ENCODE measurements at regions not wholly inside any gene's neighbourhood (a gene's known extent, or its start where the extent isn't known, plus 50 kb on each side); places are given as distances from the start of the nearest gene placed in this dataset.
"Not testable (repeated sequence)": the region's sequence is repeated elsewhere in the genome, so short reads cannot be mapped to it uniquely, and the experiment has no call there.

GRCh38 chr5:24999732-25000131 lies 355.0 kb upstream of the CDH10 start:
- no peak for TF ChIP-seq EZH2 (IDR thresholded peaks at IDR 0.05; ENCODE audit: low read length, missing control alignments)
- no peak for TF ChIP-seq CTCF (conservative IDR thresholded peaks at IDR 0.05 in 1 of 2, IDR thresholded peaks at IDR 0.05 in 1 of 2; ENCODE audit: low read depth in 1 of 2, low read length in 2 of 2)
- no peak overlapping the region for H3K27ac ChIP-seq (ENCODE audit: insufficient read depth, low read length)

GRCh38 chr5:24998641-24999040 lies 353.9 kb upstream of the CDH10 start:
- Histone ChIP-seq H3K4me2 (ENCODE audit: extremely low read depth, insufficient read depth, low read length) (no peak overlapping the region), H4K20me1 (ENCODE audit: control insufficient read depth, extremely low read depth, insufficient read depth, low read length) (no peaks in the 10 kb centered on the region), H3K27ac (ENCODE audit: insufficient read depth, low read length) (no peak overlapping the region), H3K9me3 (ENCODE audit: control insufficient read depth, insufficient read depth, low read depth, low read length) (no peaks in the 10 kb centered on the region), H3K36me3 (ENCODE audit: control insufficient read depth, insufficient read depth, low read length) (no peaks in the 10 kb centered on the region), H3K79me2 (ENCODE audit: control insufficient read depth, insufficient read depth, low read length) (no peaks in the 10 kb centered on the region), H3K9ac (ENCODE audit: insufficient read depth, low read length) (no peak overlapping the region), H2AFZ (ENCODE audit: low read length) (no peak overlapping the region), H3K4me1 (ENCODE audit: control insufficient read depth, extremely low read depth, insufficient read depth, low read length) (no peaks in the 10 kb centered on the region), H3K27me3 (ENCODE audit: control insufficient read depth, insufficient read depth, low read length) (no peaks in the 10 kb centered on the region), H3K4me3 (replicated peaks in 1 of 4; ENCODE audit: control extremely low read depth in 1 of 4, insufficient read depth in 1 of 4, low read depth in 3 of 4, low read length in 4 of 4) (no peak overlapping the region)
- no peak for TF ChIP-seq CTCF (conservative IDR thresholded peaks at IDR 0.05 in 1 of 2, IDR thresholded peaks at IDR 0.05 in 1 of 2; ENCODE audit: low read depth in 1 of 2, low read length in 2 of 2)
- no peak for TF ChIP-seq EZH2 (IDR thresholded peaks at IDR 0.05; ENCODE audit: low read length, missing control alignments)
- no peak for DNase-seq (ENCODE audit: low read depth in 2 of 2)

More at GRCh38 chr5:24999732-25000131, 355.0 kb upstream of the CDH10 start:
- Histone ChIP-seq H3K9ac (ENCODE audit: insufficient read depth, low read length) (no peak overlapping the region), H3K36me3 (ENCODE audit: control insufficient read depth, insufficient read depth, low read length) (no peaks in the 10 kb centered on the region), H4K20me1 (ENCODE audit: control insufficient read depth, extremely low read depth, insufficient read depth, low read length) (no peaks in the 10 kb centered on the region), H3K27me3 (ENCODE audit: control insufficient read depth, insufficient read depth, low read length) (no peaks in the 10 kb centered on the region), H3K4me1 (ENCODE audit: control insufficient read depth, extremely low read depth, insufficient read depth, low read length) (no peaks in the 10 kb centered on the region), H2AFZ (ENCODE audit: low read length) (no peak overlapping the region), H3K4me3 (replicated peaks in 1 of 4; ENCODE audit: control extremely low read depth in 1 of 4, insufficient read depth in 1 of 4, low read depth in 3 of 4, low read length in 4 of 4) (no peak overlapping the region), H3K9me3 (ENCODE audit: control insufficient read depth, insufficient read depth, low read depth, low read length) (no peaks in the 10 kb centered on the region), H3K4me2 (ENCODE audit: extremely low read depth, insufficient read depth, low read length) (no peak overlapping the region), H3K79me2 (ENCODE audit: control insufficient read depth, insufficient read depth, low read length) (no peaks in the 10 kb centered on the region)
- DNase-seq (ENCODE audit: low read depth in 2 of 2): no peak

GRCh38 chr5:24986326-24986725 lies 341.5 kb upstream of the CDH10 start:
- no peaks in the 10 kb centered on the region for H3K27me3 ChIP-seq (ENCODE audit: control insufficient read depth, insufficient read depth, low read length)
- TF ChIP-seq CTCF (conservative IDR thresholded peaks at IDR 0.05 in 1 of 2, IDR thresholded peaks at IDR 0.05 in 1 of 2; ENCODE audit: low read depth in 1 of 2, low read length in 2 of 2) (no peak), EZH2 (IDR thresholded peaks at IDR 0.05; ENCODE audit: low read length, missing control alignments) (no peak)
- no peaks in the 10 kb centered on the region for H3K36me3 ChIP-seq (ENCODE audit: control insufficient read depth, insufficient read depth, low read length)
- H3K4me2 ChIP-seq (ENCODE audit: extremely low read depth, insufficient read depth, low read length): no peak overlapping the region
- H3K9ac ChIP-seq (ENCODE audit: insufficient read depth, low read length): no peak overlapping the region
- H4K20me1 ChIP-seq (ENCODE audit: control insufficient read depth, extremely low read depth, insufficient read depth, low read length): no peaks in the 10 kb centered on the region
- no peak overlapping the region for H3K27ac ChIP-seq (ENCODE audit: insufficient read depth, low read length)
- H3K4me1 ChIP-seq (ENCODE audit: control insufficient read depth, extremely low read depth, insufficient read depth, low read length): no peaks in the 10 kb centered on the region
- no peak overlapping the region for H3K4me3 ChIP-seq (replicated peaks in 1 of 4; ENCODE audit: control extremely low read depth in 1 of 4, insufficient read depth in 1 of 4, low read depth in 3 of 4, low read length in 4 of 4)
- no peaks in the 10 kb centered on the region for H3K79me2 ChIP-seq (ENCODE audit: control insufficient read depth, insufficient read depth, low read length)
- DNase-seq (ENCODE audit: low read depth in 2 of 2): no peak
- no peaks in the 10 kb centered on the region for H3K9me3 ChIP-seq (ENCODE audit: control insufficient read depth, insufficient read depth, low read depth, low read length)
- H2AFZ ChIP-seq (ENCODE audit: low read length): no peak overlapping the region

GRCh38 chr5:24978552-24978951 lies 333.8 kb upstream of the CDH10 start:
- not testable (repeated sequence) for H3K79me2 ChIP-seq (ENCODE audit: control insufficient read depth, insufficient read depth, low read length); H3K27me3 ChIP-seq (ENCODE audit: control insufficient read depth, insufficient read depth, low read length); H2AFZ ChIP-seq (ENCODE audit: low read length); H3K27ac ChIP-seq (ENCODE audit: insufficient read depth, low read length); H3K9me3 ChIP-seq (ENCODE audit: control insufficient read depth, insufficient read depth, low read depth, low read length); DNase-seq (ENCODE audit: low read depth in 2 of 2); H3K9ac ChIP-seq (ENCODE audit: insufficient read depth, low read length); H3K4me3 ChIP-seq (replicated peaks in 1 of 4; ENCODE audit: control extremely low read depth in 1 of 4, insufficient read depth in 1 of 4, low read depth in 3 of 4, low read length in 4 of 4); H3K4me1 ChIP-seq (ENCODE audit: control insufficient read depth, extremely low read depth, insufficient read depth, low read length); H3K4me2 ChIP-seq (ENCODE audit: extremely low read depth, insufficient read depth, low read length); H3K36me3 ChIP-seq (ENCODE audit: control insufficient read depth, insufficient read depth, low read length); H4K20me1 ChIP-seq (ENCODE audit: control insufficient read depth, extremely low read depth, insufficient read depth, low read length)

Measured in fibroblast of lung (primary cell).